Muscle layer of duodenum (tissue), 2 donors: ENCODE measurements at regions not wholly inside any gene's neighbourhood (a gene's known extent, or its start where the extent isn't known, plus 50 kb on each side); places are given as distances from the start of the nearest gene placed in this dataset.
"Not testable (repeated sequence)": the region's sequence is repeated elsewhere in the genome, so short reads cannot be mapped to it uniquely, and the experiment has no call there.

Experiments
- H3K27ac ChIP-seq: one replicate; pipeline ENCODE4 v1.7.0; 2013; ENCODE audit warnings: mild to moderate bottlenecking, low read length
- H3K27me3 ChIP-seq: one replicate; pipeline ENCODE4 v1.7.0; 2013; ENCODE audit warnings: low read depth, mild to moderate bottlenecking, control low read depth, low read length
- H3K36me3 ChIP-seq, 2 donors: one replicate each; pipeline ENCODE4 v1.7.0; 2013; ENCODE audit warnings: low read length in 2 of 2, control low read depth in 1 of 2, mild to moderate bottlenecking in 1 of 2; ENCODE audit not compliant: insufficient read depth in 2 of 2, control insufficient read depth in 1 of 2
- H3K4me1 ChIP-seq, 2 donors: one replicate each; pipeline ENCODE4 v1.7.0; 2013; ENCODE audit warnings: low read length in 2 of 2, mild to moderate bottlenecking in 2 of 2, control low read depth in 1 of 2, moderate library complexity in 1 of 2; ENCODE audit not compliant: insufficient read depth in 2 of 2, control insufficient read depth in 1 of 2
- H3K4me3 ChIP-seq, 2 donors: one replicate each; pipeline ENCODE4 v1.7.0; 2013; ENCODE audit warnings: low read length in 2 of 2, low read depth in 1 of 2, mild to moderate bottlenecking in 1 of 2
- H3K9me3 ChIP-seq, 2 donors: one replicate each; pipeline ENCODE4 v1.7.0; 2013; ENCODE audit warnings: low read length in 2 of 2, control low read depth in 1 of 2, mild to moderate bottlenecking in 1 of 2; ENCODE audit not compliant: control insufficient read depth in 1 of 2
- donor health status: healthy.

- Histone ChIP-seq H3K4me3 (no peak overlapping the region), H3K27me3 (no peaks in the 10 kb centered on the region), H3K27ac (no peak overlapping the region), H3K4me1 (no peaks in the 10 kb centered on the region), H3K36me3 (no peaks in the 10 kb centered on the region), H3K9me3 (peaks cover 0 to 2% of the 10 kb centered on the region in 2 donors)
These were observed 97.3 kb upstream of the DPT start for GRCh38 chr1:168826269-168826668.

GRCh38 chr1:168827557-168827956 lies 98.6 kb upstream of the DPT start:
- Histone ChIP-seq H3K36me3 (no peaks in the 10 kb centered on the region), H3K4me3 (no peak overlapping the region), H3K4me1 (no peaks in the 10 kb centered on the region), H3K27me3 (no peaks in the 10 kb centered on the region), H3K27ac (no peak overlapping the region), H3K9me3 (peaks cover 0 to 2% of the 10 kb centered on the region in 2 donors)

- peaks cover 0 to 2% of the 10 kb centered on the region in 2 donors for H3K9me3 ChIP-seq
- H3K36me3 ChIP-seq, result no peaks in the 10 kb centered on the region
- H3K4me3 ChIP-seq, result no peak overlapping the region
- no peaks in the 10 kb centered on the region for H3K27me3 ChIP-seq
- no peaks in the 10 kb centered on the region for H3K4me1 ChIP-seq
- no peak overlapping the region for H3K27ac ChIP-seq
These were observed 100.9 kb upstream of the DPT start for GRCh38 chr1:168829876-168830275.

GRCh38 chr1:168830562-168830961 lies 101.6 kb upstream of the DPT start:
- no peaks in the 10 kb centered on the region for H3K4me1 ChIP-seq
- H3K27me3 ChIP-seq, result no peaks in the 10 kb centered on the region
- H3K4me3 ChIP-seq, result no peak overlapping the region
- H3K27ac ChIP-seq, result no peak overlapping the region
- no peaks in the 10 kb centered on the region for H3K9me3 ChIP-seq
- H3K36me3 ChIP-seq, result no peaks in the 10 kb centered on the region

GRCh38 chr1:168832661-168833060 lies 103.7 kb upstream of the DPT start:
- no peak overlapping the region for H3K27ac ChIP-seq
- no peak overlapping the region for H3K4me3 ChIP-seq
- H3K36me3 ChIP-seq, result no peaks in the 10 kb centered on the region
- H3K9me3 ChIP-seq, result no peaks in the 10 kb centered on the region
- no peaks in the 10 kb centered on the region for H3K4me1 ChIP-seq
- H3K27me3 ChIP-seq, result no peaks in the 10 kb centered on the region

GRCh38 chr1:168833362-168833761 lies 104.4 kb upstream of the DPT start:
- H3K27me3 ChIP-seq, result no peaks in the 10 kb centered on the region
- no peaks in the 10 kb centered on the region for H3K36me3 ChIP-seq
- H3K4me1 ChIP-seq, result no peaks in the 10 kb centered on the region
- H3K27ac ChIP-seq, result no peak overlapping the region
- H3K4me3 ChIP-seq, result no peak overlapping the region
- no peaks in the 10 kb centered on the region for H3K9me3 ChIP-seq

GRCh38 chr1:168833801-168834224 lies 104.8 kb upstream of the DPT start:
- no peaks in the 10 kb centered on the region for H3K27me3 ChIP-seq
- H3K4me3 ChIP-seq, result no peak overlapping the region
- H3K9me3 ChIP-seq, result no peaks in the 10 kb centered on the region
- no peak overlapping the region for H3K27ac ChIP-seq
- H3K4me1 ChIP-seq, result no peaks in the 10 kb centered on the region
- H3K36me3 ChIP-seq, result no peaks in the 10 kb centered on the region

- Histone ChIP-seq H3K4me1 (no peaks in the 10 kb centered on the region), H3K36me3 (no peaks in the 10 kb centered on the region), H3K9me3 (no peaks in the 10 kb centered on the region), H3K4me3 (no peak overlapping the region), H3K27me3 (no peaks in the 10 kb centered on the region), H3K27ac (no peak overlapping the region)
These were observed 105.3 kb upstream of the DPT start for GRCh38 chr1:168834225-168834872.

GRCh38 chr1:168835176-168835575 lies 106.2 kb upstream of the DPT start:
- Histone ChIP-seq H3K27ac (no peak overlapping the region), H3K36me3 (no peaks in the 10 kb centered on the region), H3K27me3 (no peaks in the 10 kb centered on the region), H3K4me1 (no peaks in the 10 kb centered on the region), H3K4me3 (no peak overlapping the region), H3K9me3 (no peaks in the 10 kb centered on the region)

GRCh38 chr1:168835791-168836190 lies 106.8 kb upstream of the DPT start:
- H3K27ac ChIP-seq, result no peak overlapping the region
- no peak overlapping the region for H3K4me3 ChIP-seq
- H3K36me3 ChIP-seq, result no peaks in the 10 kb centered on the region
- no peaks in the 10 kb centered on the region for H3K9me3 ChIP-seq
- H3K4me1 ChIP-seq, result no peaks in the 10 kb centered on the region
- H3K27me3 ChIP-seq, result no peaks in the 10 kb centered on the region

GRCh38 chr1:168836469-168836868 lies 107.5 kb upstream of the DPT start:
- Histone ChIP-seq H3K9me3 (no peaks in the 10 kb centered on the region), H3K4me1 (no peaks in the 10 kb centered on the region), H3K27me3 (no peaks in the 10 kb centered on the region), H3K27ac (no peak overlapping the region), H3K36me3 (no peaks in the 10 kb centered on the region), H3K4me3 (no peak overlapping the region)

GRCh38 chr1:168837230-168837629 lies 108.2 kb upstream of the DPT start:
- H3K9me3 ChIP-seq, H3K36me3 ChIP-seq, H3K27me3 ChIP-seq, H3K27ac ChIP-seq, H3K4me1 ChIP-seq, H3K4me3 ChIP-seq: not testable (repeated sequence)
